Mesodermal cell (in vitro differentiated cells): ENCODE measurements at regions not wholly inside any gene's neighbourhood (a gene's known extent, or its start where the extent isn't known, plus 50 kb on each side); places are given as distances from the start of the nearest gene placed in this dataset.
A peak's percentile ranks its signal among the peaks of the same experiment; 100 is the strongest.

Experiments
- H3K27ac ChIP-seq: 2 replicates; pipeline ENCODE4 v1.7.0; 2013; ENCODE audit warnings: mild to moderate bottlenecking, low read depth, low read length, moderate library complexity; ENCODE audit not compliant: severe bottlenecking
- H3K36me3 ChIP-seq: 2 replicates; pipeline ENCODE4 v1.7.1; 2013; ENCODE audit warnings: mild to moderate bottlenecking, low read length, moderate library complexity; ENCODE audit not compliant: control insufficient read depth, insufficient read depth
- H3K4me1 ChIP-seq: one replicate; pipeline ENCODE4 v1.7.1; 2013; ENCODE audit warnings: mild to moderate bottlenecking, low read length; ENCODE audit not compliant: insufficient read depth, control insufficient read depth, poor library complexity, severe bottlenecking
- H3K4me3 ChIP-seq: 2 replicates; pipeline ENCODE4 v1.7.0; 2013; ENCODE audit warnings: low read length, control low read depth, mild to moderate bottlenecking; ENCODE audit not compliant: insufficient read depth, poor library complexity, severe bottlenecking; ENCODE audit errors: extremely low read depth
- H3K9me3 ChIP-seq: 2 replicates; pipeline ENCODE4 v1.7.1; 2013; ENCODE audit warnings: mild to moderate bottlenecking, low read length, moderate library complexity; ENCODE audit not compliant: control insufficient read depth
- WGBS, 2 experiments: methylation state at CpG; one replicate each; pipeline ENCODE4 v1.1.5; 2013; ENCODE audit warnings: missing lambda C conversion rate in 2 of 2; ENCODE audit not compliant: insufficient coverage in 2 of 2; 5-methylcytosine and 5-hydroxymethylcytosine counted together

- Histone ChIP-seq H3K4me3 (no peak overlapping the region), H3K27ac (no peak overlapping the region), H3K36me3 (peaks cover 12% of the 10 kb centered on the region), H3K4me1 (peaks cover 33% of the 10 kb centered on the region), H3K9me3 (no peaks in the 10 kb centered on the region)
- WGBS, 2 experiments: 73% methylated on average over 2 of the region's 3 CpGs; no CpG with 5 or more reads in 1 of the 2 experiments
Measured at GRCh38 chr2:196334710-196335109, 163.3 kb upstream of the STK17B start.

- no peak overlapping the region for H3K4me3 ChIP-seq
- peaks cover 12% of the 10 kb centered on the region for H3K36me3 ChIP-seq
- H3K4me1 ChIP-seq: peaks cover 33% of the 10 kb centered on the region
- 31 to 51% methylated on average over 5 of the region's 6 CpGs for WGBS, 2 experiments
- H3K9me3 ChIP-seq: no peaks in the 10 kb centered on the region
- H3K27ac ChIP-seq: no peak overlapping the region
Measured at GRCh38 chr2:196335221-196335634, 163.8 kb upstream of the STK17B start.

DNA sequence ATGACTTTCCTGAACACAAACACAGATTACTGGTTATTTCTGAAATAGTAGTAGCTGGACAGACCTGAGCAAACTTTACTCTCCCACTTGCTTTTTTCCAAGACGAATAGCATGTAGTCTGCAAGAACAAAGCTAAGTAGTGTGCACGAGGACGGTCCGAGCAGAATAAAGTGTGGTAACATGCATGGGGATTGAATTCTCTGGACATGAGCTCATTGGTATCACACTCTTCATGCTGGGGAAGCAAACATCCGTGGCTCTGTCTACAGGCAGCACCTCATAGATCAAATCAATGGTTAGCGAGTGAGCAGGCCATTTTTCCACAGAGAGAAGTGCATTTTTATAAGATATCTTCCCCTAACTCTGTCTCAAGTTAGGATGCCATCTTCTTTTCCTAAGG lies 164.8 kb upstream of the STK17B start:
- Histone ChIP-seq H3K4me1 (peaks cover 33% of the 10 kb centered on the region), H3K27ac (peak overlapping the region; percentile 18), H3K36me3 (peaks cover 12% of the 10 kb centered on the region), H3K4me3 (no peak overlapping the region), H3K9me3 (no peaks in the 10 kb centered on the region)
- 91 to 93% methylated on average over 4 to 5 of the region's 6 CpGs for WGBS, 2 experiments

- Histone ChIP-seq H3K4me3 (no peak overlapping the region), H3K36me3 (peaks cover 12% of the 10 kb centered on the region), H3K4me1 (peaks cover 33% of the 10 kb centered on the region), H3K27ac (no peak overlapping the region), H3K9me3 (no peaks in the 10 kb centered on the region)
- WGBS, 2 experiments: no CpG with 5 or more reads among the region's 4 CpGs
Measured at GRCh38 chr2:196336715-196337114, 165.3 kb upstream of the STK17B start.

DNA sequence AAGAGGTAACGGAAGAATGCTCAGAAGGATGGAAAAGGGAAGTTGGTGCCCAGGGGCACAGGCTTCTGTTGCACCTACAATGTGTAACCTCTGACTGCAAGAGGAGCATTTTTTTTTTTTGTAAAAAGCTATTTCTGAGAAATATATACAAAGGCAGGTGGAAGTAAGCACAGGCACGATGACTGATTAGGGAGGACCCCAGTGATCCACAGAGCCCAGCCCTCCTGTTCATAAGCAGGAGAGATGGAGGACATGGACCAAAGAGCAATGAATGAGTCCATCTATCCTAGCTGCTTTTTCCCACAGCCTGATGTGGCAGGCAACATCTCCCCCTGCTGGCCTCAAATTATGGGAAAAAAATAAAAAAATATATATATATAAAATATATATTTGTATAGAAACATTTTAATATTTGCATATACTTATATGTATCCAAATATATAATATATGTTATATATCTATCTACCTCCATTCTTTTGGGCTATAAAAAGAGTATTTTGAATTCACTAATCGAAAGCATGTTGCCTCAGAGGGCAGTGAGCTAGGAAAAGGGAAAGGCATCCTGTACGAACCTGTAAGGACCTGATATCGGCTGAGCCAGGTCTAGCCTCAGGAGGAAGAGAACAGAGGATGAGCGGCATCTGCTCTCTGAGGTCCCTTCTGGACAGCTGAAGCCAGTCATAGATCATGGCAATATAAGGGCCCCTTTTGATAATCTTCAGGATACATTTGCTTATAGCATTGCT lies 166.0 kb upstream of the STK17B start:
- peaks cover 28% of the 10 kb centered on the region for H3K4me1 ChIP-seq
- peaks cover 12% of the 10 kb centered on the region for H3K36me3 ChIP-seq
- H3K4me3 ChIP-seq: no peak overlapping the region
- H3K9me3 ChIP-seq: no peaks in the 10 kb centered on the region
- WGBS, 2 experiments: 82 to 88% methylated on average over 3 to 5 of the region's 6 CpGs
- H3K27ac ChIP-seq: no peak overlapping the region

GRCh38 chr2:196338440-196338839 lies 167.1 kb upstream of the STK17B start:
- WGBS, 2 experiments: no CpG with 5 or more reads among the region's 2 CpGs
- no peak overlapping the region for H3K4me3 ChIP-seq
- no peaks in the 10 kb centered on the region for H3K9me3 ChIP-seq
- peaks cover 28% of the 10 kb centered on the region for H3K4me1 ChIP-seq
- H3K27ac ChIP-seq: no peak overlapping the region
- peaks cover 8% of the 10 kb centered on the region for H3K36me3 ChIP-seq

- H3K4me1 ChIP-seq: peaks cover 6% of the 10 kb centered on the region
- no peak overlapping the region for H3K27ac ChIP-seq
- WGBS, 2 experiments: 83% methylated on average over 1 of the region's 2 CpGs; no CpG with 5 or more reads in 1 of the 2 experiments
- no peaks in the 10 kb centered on the region for H3K36me3 ChIP-seq
- no peaks in the 10 kb centered on the region for H3K9me3 ChIP-seq
- H3K4me3 ChIP-seq: no peak overlapping the region
Measured at GRCh38 chr2:196341277-196341841, 170.0 kb upstream of the STK17B start.

DNA sequence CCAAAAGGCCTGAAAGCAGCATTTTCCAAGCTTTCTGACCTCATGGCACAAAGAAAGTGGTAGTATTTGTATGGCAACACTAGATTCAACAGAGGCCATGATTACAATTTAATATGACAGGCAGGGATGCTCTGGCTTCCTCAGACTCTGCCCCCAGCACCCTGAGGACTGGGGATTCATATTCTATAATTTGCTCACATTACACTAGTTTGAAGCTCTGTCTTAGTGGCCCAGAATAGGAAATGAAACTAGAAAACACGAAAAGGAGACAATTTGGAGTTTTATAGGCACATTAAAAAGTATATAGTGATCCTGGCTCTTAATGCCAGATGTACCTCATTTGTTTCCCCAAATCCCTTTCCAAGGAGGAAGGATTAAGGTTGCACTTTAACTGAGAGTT lies 173.0 kb upstream of the STK17B start:
- Histone ChIP-seq H3K27ac (no peak overlapping the region), H3K4me3 (no peak overlapping the region), H3K4me1 (no peaks in the 10 kb centered on the region), H3K9me3 (no peaks in the 10 kb centered on the region), H3K36me3 (no peaks in the 10 kb centered on the region)
- WGBS, 2 experiments: 100% methylated on average over 1 of the region's 1 CpG; no CpG with 5 or more reads in 1 of the 2 experiments

- Histone ChIP-seq H3K4me3 (no peak overlapping the region), H3K36me3 (peaks cover 20% of the 10 kb centered on the region), H3K27ac (no peak overlapping the region), H3K9me3 (peaks cover 11% of the 10 kb centered on the region), H3K4me1 (no peaks in the 10 kb centered on the region)
- WGBS, 2 experiments: 90% methylated on average over 1 of the region's 1 CpG; no CpG with 5 or more reads in 1 of the 2 experiments
Measured at GRCh38 chr2:196353717-196354116, 182.3 kb upstream of the STK17B start.

GRCh38 chr2:196354186-196354585 lies 182.8 kb upstream of the STK17B start:
- WGBS, 2 experiments: 88 to 93% methylated on average over 1 to 3 of the region's 4 CpGs
- no peaks in the 10 kb centered on the region for H3K4me1 ChIP-seq
- H3K9me3 ChIP-seq: peaks cover 11% of the 10 kb centered on the region
- no peak overlapping the region for H3K4me3 ChIP-seq
- H3K36me3 ChIP-seq: peaks cover 20% of the 10 kb centered on the region
- no peak overlapping the region for H3K27ac ChIP-seq

DNA sequence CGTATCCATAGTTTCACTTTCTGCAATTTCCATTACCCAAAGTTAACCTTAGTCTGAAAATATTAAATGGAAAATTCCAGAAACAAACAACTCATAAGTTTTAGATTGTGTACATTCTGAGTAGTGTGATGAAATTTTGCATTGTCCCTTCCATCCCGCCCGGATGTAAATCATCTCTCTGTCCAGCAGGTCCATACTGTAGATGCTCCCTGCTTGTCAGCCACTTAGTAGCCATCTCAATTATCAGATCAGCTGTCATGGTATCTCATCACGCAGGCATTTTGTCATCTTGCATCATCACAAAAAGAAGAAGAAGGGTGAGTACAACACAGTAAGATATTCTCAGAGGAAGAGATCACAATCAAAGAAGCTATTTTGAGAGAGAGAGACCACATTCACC lies 185.0 kb upstream of the STK17B start:
- H3K4me3 ChIP-seq: no peak overlapping the region
- WGBS, 2 experiments: 100% methylated on average over 2 of the region's 4 CpGs; no CpG with 5 or more reads in 1 of the 2 experiments
- H3K27ac ChIP-seq: no peak overlapping the region
- peaks cover 20% of the 10 kb centered on the region for H3K36me3 ChIP-seq
- peaks cover 11% of the 10 kb centered on the region for H3K9me3 ChIP-seq
- no peaks in the 10 kb centered on the region for H3K4me1 ChIP-seq
